GM21529 (cell line): ENCODE measurements at regions not wholly inside any gene's neighbourhood (a gene's known extent, or its start where the extent isn't known, plus 50 kb on each side); places are given as distances from the start of the nearest gene placed in this dataset.
"Not testable (repeated sequence)": the region's sequence is repeated elsewhere in the genome, so short reads cannot be mapped to it uniquely, and the experiment has no call there.

Experiments used
- ATAC-seq: cut with Tn5 transposase; IDR thresholded peaks from one replicate; pipeline ENCODE4 v1.9.1; 2021; ENCODE audit not compliant: unreplicated experiment

DNA sequence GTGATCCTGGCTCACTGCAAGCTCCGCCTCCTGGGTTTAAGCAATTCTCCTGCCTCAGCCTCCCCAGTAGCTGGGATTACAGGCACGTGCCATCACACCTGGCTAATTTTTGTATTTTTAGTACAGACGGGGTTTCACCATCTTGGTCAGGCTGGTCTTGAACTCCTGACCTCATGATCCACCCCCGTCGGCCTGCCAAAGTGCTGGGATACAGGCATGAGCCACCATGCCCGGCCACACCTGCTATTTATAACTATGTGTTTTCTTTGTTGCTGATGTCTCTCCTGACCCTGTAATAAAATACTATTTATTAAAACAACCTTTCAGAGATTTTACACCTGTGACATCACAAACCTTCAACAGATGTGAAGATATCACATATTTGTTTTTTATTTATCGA, 736.5 kb upstream of the PCDH15 start:
- not testable (repeated sequence) for ATAC-seq

GRCh38 chr10:55519264-55519663, 718.2 kb upstream of the PCDH15 start:
- ATAC-seq, result no peak

GRCh38 chr10:55518416-55518815, 717.4 kb upstream of the PCDH15 start:
- ATAC-seq, result not testable (repeated sequence)

GRCh38 chr10:55509168-55509567, 708.1 kb upstream of the PCDH15 start:
- ATAC-seq, result no peak

GRCh38 chr10:55500931-55501559, 700.0 kb upstream of the PCDH15 start:
- ATAC-seq, result peak; percentile 56

DNA sequence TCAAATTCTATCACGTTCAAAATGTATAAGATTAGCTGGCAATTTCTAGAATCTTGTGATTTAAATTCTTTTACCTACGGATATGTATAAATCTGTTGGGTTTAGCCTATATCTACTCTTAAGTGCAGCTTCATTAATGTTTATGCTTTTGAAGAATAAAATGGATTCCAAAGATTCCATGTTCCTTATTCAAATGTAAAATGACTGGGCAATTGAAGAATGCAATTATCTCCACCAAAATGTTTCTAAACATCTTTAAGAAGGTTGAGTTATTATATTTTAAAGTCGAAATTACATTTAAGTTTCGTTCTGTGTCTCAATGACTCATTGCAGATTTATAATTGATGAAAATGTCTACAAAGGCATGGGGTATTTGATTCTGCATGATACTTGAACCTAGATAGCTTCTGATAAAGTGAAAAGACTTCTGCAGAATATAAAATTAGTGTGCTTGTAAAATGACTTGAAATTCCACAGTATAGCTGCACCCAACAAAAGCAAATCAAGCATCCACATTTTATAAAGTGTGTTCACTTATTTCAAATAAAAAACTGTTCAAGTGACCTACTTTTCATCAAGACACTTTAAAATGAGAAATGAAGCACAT, 697.0 kb upstream of the PCDH15 start:
- ATAC-seq, result no peak

GRCh38 chr10:55495555-55495954, 694.5 kb upstream of the PCDH15 start:
- ATAC-seq, result no peak

- ATAC-seq, result no peak
These were observed 690.7 kb upstream of the PCDH15 start for GRCh38 chr10:55491712-55492111.

GRCh38 chr10:55485827-55486226, 684.8 kb upstream of the PCDH15 start:
- no peak for ATAC-seq

- no peak for ATAC-seq
These were observed 675.1 kb upstream of the PCDH15 start for GRCh38 chr10:55476129-55476528.

DNA sequence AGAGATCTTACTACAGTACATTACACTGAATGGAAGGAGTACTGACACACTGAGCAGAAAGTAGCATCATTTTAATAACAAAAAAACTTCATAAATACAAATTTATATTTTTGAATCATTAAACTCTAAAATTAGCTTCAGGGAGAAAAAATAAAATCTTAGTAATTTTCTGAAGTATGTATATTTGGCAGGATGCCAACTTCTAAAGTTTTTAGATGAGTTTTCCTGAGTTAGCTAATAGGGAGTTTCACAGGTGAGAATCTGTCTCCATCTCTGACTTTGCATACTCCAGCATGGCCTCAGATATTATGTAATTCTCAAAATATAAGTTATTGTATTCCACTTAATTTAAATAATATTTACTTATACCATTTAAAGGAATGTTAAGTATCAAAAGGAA, 673.2 kb upstream of the PCDH15 start:
- ATAC-seq, result no peak

DNA sequence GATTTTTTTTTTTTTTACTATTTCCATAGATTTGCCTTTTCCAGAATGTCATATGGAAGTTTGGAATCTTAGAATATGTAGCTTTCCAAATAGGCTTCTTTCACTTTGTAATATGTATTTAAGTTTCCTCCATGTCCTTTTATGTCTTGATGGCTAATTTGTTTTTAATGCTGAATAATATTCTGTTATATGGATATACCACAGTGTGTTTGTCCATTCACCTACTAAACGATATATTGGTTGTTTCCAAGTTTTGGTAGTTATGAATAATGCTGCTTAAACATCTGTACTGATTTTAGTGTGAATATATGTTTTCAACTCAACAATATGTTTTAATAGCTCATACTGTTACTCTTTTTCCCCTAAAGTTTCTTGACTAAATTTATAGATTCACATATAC, 669.8 kb upstream of the PCDH15 start:
- no peak for ATAC-seq

DNA sequence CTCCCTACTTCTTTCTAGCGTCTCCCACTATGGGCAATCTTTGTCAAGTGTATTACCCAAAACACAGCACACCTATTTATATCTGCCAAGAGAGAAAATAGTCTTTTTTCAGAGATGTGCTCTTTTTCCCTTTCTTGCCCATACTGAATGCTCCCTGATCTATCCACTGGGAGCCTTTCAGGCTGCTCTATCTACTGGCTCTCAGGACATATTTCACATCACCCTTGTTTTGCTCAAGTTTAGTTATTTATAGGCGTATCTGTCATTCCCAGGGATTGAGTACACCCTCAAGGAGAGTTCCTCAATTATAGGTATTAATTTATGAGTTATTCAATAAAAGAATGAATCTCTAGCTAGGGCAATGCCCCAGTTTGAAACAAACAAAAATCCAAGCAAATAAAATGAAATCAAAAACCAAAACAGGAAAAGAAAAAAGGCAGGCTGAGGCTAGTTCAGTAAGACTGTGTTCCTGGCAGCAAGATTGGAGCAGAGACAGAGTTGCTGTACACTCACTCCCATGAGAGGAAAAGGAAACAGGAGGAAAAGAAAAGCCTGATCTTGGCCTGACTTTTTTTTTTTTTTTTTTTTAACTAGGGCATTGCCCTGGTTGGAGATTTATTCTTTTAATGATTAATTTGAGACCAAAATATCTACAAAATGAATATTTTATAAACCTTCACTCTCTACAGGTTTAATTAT, 665.9 kb upstream of the PCDH15 start:
- ATAC-seq, result no peak

GRCh38 chr10:55464083-55464482, 663.1 kb upstream of the PCDH15 start:
- ATAC-seq, result no peak

- ATAC-seq, result no peak
These were observed 659.0 kb upstream of the PCDH15 start for GRCh38 chr10:55460008-55460407.

- ATAC-seq, result no peak
These were observed 649.0 kb upstream of the PCDH15 start for GRCh38 chr10:55449981-55450380.

DNA sequence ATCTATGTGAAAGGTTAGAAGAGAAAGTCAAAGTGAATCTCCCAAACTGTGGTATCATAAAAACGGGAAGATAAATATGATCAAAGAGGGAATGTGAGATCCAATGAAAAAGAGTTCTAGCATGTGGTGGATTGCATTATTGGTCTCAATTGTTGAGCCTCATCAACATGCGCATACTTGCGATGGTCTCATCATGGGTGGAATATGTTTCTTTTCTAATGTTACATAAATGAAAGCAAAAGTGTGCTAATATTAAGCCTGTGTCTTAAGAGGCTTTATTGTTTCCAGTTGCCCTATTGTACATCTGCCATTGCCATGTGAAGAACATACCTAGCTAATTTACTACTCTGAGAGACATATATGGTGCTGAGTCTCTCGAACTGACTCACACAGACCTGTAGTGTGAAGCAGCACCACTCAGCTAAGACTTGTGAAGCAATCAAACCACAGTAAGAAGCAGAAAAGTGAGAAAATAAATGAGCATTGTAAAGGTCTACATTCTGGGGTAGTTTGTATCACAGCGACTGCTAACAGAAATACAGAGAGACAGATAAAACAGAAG, 645.5 kb upstream of the PCDH15 start:
- no peak for ATAC-seq

- ATAC-seq, result no peak
These were observed 640.7 kb upstream of the PCDH15 start for GRCh38 chr10:55441777-55442176.

GRCh38 chr10:55426138-55426537, 625.1 kb upstream of the PCDH15 start:
- ATAC-seq, result no peak

DNA sequence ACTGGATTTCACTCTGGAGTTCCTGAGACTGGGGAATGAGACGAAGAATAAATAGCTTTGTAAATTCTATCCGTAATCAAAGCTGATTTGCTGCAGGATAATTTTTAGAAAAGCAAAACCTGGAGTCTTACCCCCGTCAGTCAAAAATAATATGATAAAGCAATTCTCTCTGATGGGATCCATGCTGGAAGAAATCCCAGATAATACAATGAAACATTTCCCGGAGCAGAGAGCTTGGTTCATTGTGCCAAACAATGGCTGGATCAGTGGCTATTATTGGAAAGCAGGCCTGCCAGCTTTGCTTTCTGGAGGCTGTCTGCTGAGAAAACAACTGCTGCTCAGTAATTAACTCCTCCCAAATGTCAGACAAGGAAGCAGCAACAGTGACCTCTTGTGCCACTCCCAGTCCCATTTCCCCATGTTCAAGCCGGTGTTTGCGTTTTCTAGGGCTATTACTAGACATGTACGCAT, 609.4 kb upstream of the PCDH15 start:
- no peak for ATAC-seq

- ATAC-seq, result no peak
These were observed 603.1 kb upstream of the PCDH15 start for GRCh38 chr10:55404094-55404493.
